HG03521 (cell line): ENCODE measurements at regions not wholly inside any gene's neighbourhood (a gene's known extent, or its start where the extent isn't known, plus 50 kb on each side); places are given as distances from the start of the nearest gene placed in this dataset.
A peak's percentile ranks its signal among the peaks of the same experiment; 100 is the strongest.
"Not testable (repeated sequence)": the region's sequence is repeated elsewhere in the genome, so short reads cannot be mapped to it uniquely, and the experiment has no call there.

Experiments used
- ATAC-seq: cut with Tn5 transposase; IDR thresholded peaks from one replicate; pipeline ENCODE4 v1.9.1; 2021; ENCODE audit warnings: mild to moderate bottlenecking, moderate library complexity; ENCODE audit not compliant: unreplicated experiment

- ATAC-seq, result no peak
Observed at GRCh38 chr5:152523964-152524363, 118.9 kb upstream of the NMUR2 start.

GRCh38 chr5:152527358-152528052, 122.4 kb upstream of the NMUR2 start:
- no peak for ATAC-seq

- no peak for ATAC-seq
Observed at GRCh38 chr5:152529440-152529839, 124.4 kb upstream of the NMUR2 start.

GRCh38 chr5:152532714-152533113, 127.6 kb upstream of the NMUR2 start:
- ATAC-seq, result no peak

GRCh38 chr5:152534641-152535040, 129.6 kb upstream of the NMUR2 start:
- no peak for ATAC-seq

- no peak for ATAC-seq
Observed at GRCh38 chr5:152542741-152543140, 137.7 kb upstream of the NMUR2 start.

- ATAC-seq, result no peak
Observed at GRCh38 chr5:152546493-152546892, 141.4 kb upstream of the NMUR2 start.

- no peak for ATAC-seq
Observed at GRCh38 chr5:152547202-152547601, 142.1 kb upstream of the NMUR2 start.

- ATAC-seq, result no peak
Observed at GRCh38 chr5:152549709-152550108, 144.6 kb upstream of the NMUR2 start.

GRCh38 chr5:152551061-152551460, 146.0 kb upstream of the NMUR2 start:
- ATAC-seq, result no peak

GRCh38 chr5:152556784-152557183, 151.7 kb upstream of the NMUR2 start:
- ATAC-seq, result no peak

GRCh38 chr5:152560512-152561137, 155.5 kb upstream of the NMUR2 start:
- peak; percentile 58 for ATAC-seq

GRCh38 chr5:152568016-152568415, 162.9 kb upstream of the NMUR2 start:
- no peak for ATAC-seq

- no peak for ATAC-seq
Observed at GRCh38 chr5:152572812-152573211, 167.7 kb upstream of the NMUR2 start.

GRCh38 chr5:152584103-152584502, 179.0 kb upstream of the NMUR2 start:
- no peak for ATAC-seq

GRCh38 chr5:152592416-152592815, 187.3 kb upstream of the NMUR2 start:
- ATAC-seq, result no peak

- ATAC-seq, result no peak
Observed at GRCh38 chr5:152593388-152593787, 188.3 kb upstream of the NMUR2 start.

- no peak for ATAC-seq
Observed at GRCh38 chr5:152595405-152595804, 190.3 kb upstream of the NMUR2 start.

- ATAC-seq, result no peak
Observed at GRCh38 chr5:152599096-152599495, 194.0 kb upstream of the NMUR2 start.

- no peak for ATAC-seq
Observed at GRCh38 chr5:152601806-152602732, 197.0 kb upstream of the NMUR2 start.

- ATAC-seq, result not testable (repeated sequence)
Observed at GRCh38 chr5:152606050-152606449, 201.0 kb upstream of the NMUR2 start.
